ENCODE measurements at regions not wholly inside any gene's neighbourhood (a gene's known extent, or its start where the extent isn't known, plus 50 kb on each side); places are given as distances from the start of the nearest gene placed in this dataset.

DNA sequence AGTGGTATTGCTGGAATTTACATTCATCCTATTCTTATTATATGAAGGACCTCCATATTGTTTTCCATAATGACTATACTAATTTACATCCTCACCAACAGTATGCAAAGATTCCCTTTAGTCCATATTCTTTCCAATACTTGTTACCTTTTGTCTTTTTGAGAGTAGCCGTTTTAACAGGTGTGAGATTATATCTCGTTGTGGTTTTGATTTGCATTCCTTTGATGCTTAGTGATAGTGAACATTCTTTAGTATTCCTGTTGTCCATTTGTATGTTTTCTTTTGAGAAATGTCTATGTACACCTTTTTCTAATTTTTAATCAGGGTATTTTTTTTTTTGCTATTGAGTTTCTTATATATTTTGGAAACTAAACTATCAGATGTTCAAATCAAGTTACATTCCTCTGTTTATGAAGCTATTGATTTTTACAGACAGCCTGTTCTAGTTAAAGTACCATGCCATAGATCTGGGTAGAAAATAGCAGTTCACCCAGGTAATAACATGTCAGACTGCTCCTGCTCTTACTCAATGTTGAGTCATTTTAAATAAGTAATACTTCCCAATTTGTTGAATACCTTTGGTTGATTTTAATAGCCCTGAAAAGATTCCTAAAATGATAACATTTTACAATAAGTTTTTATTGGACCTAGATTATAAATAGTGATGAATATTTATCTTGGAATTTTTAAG, 1108.7 kb downstream of the NCAM2 start:
- no peak for TF ChIP-seq POLR2A (IDR thresholded peaks at IDR 0.05)
- TF ChIP-seq, protein P1, sequence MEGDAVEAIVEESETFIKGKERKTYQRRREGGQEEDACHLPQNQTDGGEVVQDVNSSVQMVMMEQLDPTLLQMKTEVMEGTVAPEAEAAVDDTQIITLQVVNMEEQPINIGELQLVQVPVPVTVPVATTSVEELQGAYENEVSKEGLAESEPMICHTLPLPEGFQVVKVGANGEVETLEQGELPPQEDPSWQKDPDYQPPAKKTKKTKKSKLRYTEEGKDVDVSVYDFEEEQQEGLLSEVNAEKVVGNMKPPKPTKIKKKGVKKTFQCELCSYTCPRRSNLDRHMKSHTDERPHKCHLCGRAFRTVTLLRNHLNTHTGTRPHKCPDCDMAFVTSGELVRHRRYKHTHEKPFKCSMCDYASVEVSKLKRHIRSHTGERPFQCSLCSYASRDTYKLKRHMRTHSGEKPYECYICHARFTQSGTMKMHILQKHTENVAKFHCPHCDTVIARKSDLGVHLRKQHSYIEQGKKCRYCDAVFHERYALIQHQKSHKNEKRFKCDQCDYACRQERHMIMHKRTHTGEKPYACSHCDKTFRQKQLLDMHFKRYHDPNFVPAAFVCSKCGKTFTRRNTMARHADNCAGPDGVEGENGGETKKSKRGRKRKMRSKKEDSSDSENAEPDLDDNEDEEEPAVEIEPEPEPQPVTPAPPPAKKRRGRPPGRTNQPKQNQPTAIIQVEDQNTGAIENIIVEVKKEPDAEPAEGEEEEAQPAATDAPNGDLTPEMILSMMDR (IDR thresholded peaks at IDR 0.05) = no peak

Measured in Peyer's patch (tissue), 4 donors.